ENCODE measurements at regions not wholly inside any gene's neighbourhood (a gene's known extent, or its start where the extent isn't known, plus 50 kb on each side); places are given as distances from the start of the nearest gene placed in this dataset.

DNA sequence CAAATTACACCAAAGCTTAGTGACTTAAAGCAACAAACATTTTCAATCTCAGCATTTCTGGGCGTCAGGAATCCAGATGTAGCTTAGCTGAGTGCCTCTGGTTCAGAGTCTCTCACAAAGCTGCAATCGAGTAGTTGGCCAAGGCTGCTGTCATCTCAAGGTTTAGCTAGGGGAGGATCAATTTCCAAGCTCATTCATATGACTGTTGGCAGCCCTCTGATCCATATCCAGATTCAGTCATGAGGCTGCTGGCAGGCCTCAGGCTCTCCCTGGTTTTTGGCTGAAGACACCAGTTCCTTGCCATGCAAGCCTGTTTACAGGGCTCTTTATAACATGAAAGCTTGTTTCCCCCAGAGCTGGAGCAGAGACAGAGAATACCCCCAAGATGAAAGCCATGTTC is 419.5 kb upstream of the TLE4 start:
- no peak for DNase-seq (ENCODE audit: low read depth)

GRCh38 chr9:79154806-79155205 is 417.0 kb upstream of the TLE4 start:
- H3K4me3 ChIP-seq (ENCODE audit: low read depth, low read length) = no peak overlapping the region
- no peaks in the 10 kb centered on the region for H3K27me3 ChIP-seq (ENCODE audit: control insufficient read depth, insufficient read depth, low read length)
- no peak for TF ChIP-seq CTCF (IDR thresholded peaks at IDR 0.05; ENCODE audit: insufficient read depth, low read length, poor library complexity, severe bottlenecking)
- H3K36me3 ChIP-seq (ENCODE audit: control insufficient read depth, insufficient read depth, low read length) = no peaks in the 10 kb centered on the region
- DNase-seq (ENCODE audit: low read depth) = no peak

More for the DNA sequence above, 419.5 kb upstream of the TLE4 start:
- H3K4me3 ChIP-seq (ENCODE audit: low read depth, low read length) = no peak overlapping the region
- TF ChIP-seq CTCF (IDR thresholded peaks at IDR 0.05; ENCODE audit: insufficient read depth, low read length, poor library complexity, severe bottlenecking) = no peak
- no peaks in the 10 kb centered on the region for H3K27me3 ChIP-seq (ENCODE audit: control insufficient read depth, insufficient read depth, low read length)
- no peaks in the 10 kb centered on the region for H3K36me3 ChIP-seq (ENCODE audit: control insufficient read depth, insufficient read depth, low read length)

DNA sequence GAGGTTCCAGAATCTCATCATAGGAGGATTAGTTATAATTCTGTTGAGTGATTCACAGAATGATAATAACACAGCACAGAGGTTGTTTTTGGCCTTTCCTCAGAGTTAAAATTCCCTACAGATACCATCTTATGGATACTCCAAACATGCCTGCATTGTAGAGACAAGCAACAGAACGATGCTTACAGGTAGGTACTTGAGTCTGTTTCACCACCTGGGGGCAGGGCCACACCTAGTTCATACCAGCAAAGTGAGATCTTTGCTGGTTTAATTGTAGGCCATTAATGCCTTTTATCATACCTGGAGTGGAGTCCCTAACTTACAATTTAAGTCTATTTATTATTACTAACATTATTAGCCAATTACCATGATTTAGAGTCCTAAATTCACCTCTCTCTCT is 416.5 kb upstream of the TLE4 start:
- H3K4me3 ChIP-seq (ENCODE audit: low read depth, low read length) = no peak overlapping the region
- TF ChIP-seq CTCF (IDR thresholded peaks at IDR 0.05; ENCODE audit: insufficient read depth, low read length, poor library complexity, severe bottlenecking) = no peak
- no peaks in the 10 kb centered on the region for H3K36me3 ChIP-seq (ENCODE audit: control insufficient read depth, insufficient read depth, low read length)
- no peaks in the 10 kb centered on the region for H3K27me3 ChIP-seq (ENCODE audit: control insufficient read depth, insufficient read depth, low read length)
- no peak for DNase-seq (ENCODE audit: low read depth)

DNA sequence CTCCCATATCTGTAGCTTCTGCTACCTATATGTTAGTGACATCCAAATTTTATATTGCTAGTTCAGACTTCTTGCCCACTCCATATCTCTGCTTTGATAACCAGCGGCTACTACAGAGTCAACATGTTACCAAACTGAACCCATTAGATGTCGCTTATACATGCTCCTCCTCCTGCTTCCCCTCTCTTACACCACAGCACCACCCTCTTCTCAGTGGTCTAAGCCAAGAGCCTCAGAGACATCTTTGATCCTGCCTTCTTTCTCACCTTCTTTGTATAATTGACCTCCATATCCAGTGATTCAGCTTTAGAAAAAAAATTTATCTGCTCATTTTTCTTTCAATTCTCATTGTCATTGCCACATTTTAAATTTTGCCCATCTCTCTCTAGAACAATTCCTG is 408.2 kb upstream of the TLE4 start:
- H3K36me3 ChIP-seq (ENCODE audit: control insufficient read depth, insufficient read depth, low read length) = no peaks in the 10 kb centered on the region
- H3K4me3 ChIP-seq (ENCODE audit: low read depth, low read length) = no peak overlapping the region
- DNase-seq (ENCODE audit: low read depth) = no peak
- TF ChIP-seq CTCF (IDR thresholded peaks at IDR 0.05; ENCODE audit: insufficient read depth, low read length, poor library complexity, severe bottlenecking) = no peak
- H3K27me3 ChIP-seq (ENCODE audit: control insufficient read depth, insufficient read depth, low read length) = no peaks in the 10 kb centered on the region

DNA sequence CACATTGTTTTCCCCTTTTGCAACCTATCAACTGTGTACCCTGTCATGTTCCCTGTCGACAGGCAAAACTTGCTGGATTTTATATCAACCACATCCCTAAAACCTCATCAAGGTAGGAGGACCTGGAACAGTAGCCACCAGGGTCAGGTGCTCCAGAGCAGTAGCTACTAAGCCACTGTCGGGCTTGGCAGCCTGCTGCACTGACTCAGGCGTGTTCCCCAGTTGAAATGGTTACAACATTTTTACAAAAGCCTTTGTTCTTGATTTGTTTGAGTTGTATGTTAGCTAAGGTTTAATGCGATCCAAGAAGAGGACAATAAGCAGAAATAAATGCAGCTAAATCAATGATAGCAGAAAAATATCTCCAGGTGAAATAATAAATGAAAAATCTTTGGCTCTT is 407.4 kb upstream of the TLE4 start:
- no peaks in the 10 kb centered on the region for H3K27me3 ChIP-seq (ENCODE audit: control insufficient read depth, insufficient read depth, low read length)
- no peak for DNase-seq (ENCODE audit: low read depth)
- H3K36me3 ChIP-seq (ENCODE audit: control insufficient read depth, insufficient read depth, low read length) = no peaks in the 10 kb centered on the region
- no peak overlapping the region for H3K4me3 ChIP-seq (ENCODE audit: low read depth, low read length)
- TF ChIP-seq CTCF (IDR thresholded peaks at IDR 0.05; ENCODE audit: insufficient read depth, low read length, poor library complexity, severe bottlenecking) = no peak

DNA sequence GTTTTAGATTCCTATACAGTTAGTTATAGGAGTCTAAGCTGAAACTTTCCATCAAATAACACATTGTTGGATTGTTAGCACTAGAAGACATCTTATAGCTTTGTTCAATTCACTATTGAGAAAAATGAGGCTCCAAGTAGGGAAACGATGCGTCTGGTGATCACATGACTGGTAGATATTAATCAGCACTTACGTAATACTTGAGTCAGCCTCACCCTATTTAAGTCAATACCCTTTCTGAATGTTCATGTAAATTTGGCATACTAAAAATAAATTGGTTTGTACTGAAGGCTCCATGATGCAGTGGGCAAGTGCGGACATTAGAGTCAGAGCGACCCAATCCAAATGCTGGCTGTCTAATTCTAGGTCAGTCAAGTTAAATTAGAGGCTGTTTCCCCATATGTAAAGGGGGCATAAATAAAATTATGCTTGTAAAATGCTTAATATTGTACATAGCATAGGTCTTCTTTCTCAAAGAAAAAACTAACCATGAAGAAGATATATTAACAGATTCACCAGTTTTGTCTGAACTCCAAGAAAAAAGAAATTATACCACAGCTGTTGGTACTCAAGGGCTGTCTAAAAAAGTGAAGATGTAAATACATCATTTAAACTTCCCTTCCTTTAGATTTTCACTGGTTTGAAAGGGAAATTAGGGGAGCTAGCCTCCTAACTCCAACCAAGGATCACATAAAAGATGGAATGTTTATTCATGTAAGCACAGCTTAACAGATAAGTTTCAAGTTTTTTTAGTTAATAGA is 406.6 kb upstream of the TLE4 start:
- Histone ChIP-seq H3K27me3 (ENCODE audit: control insufficient read depth, insufficient read depth, low read length) (no peaks in the 10 kb centered on the region), H3K36me3 (ENCODE audit: control insufficient read depth, insufficient read depth, low read length) (no peaks in the 10 kb centered on the region), H3K4me3 (ENCODE audit: low read depth, low read length) (no peak overlapping the region)
- no peak for TF ChIP-seq CTCF (IDR thresholded peaks at IDR 0.05; ENCODE audit: insufficient read depth, low read length, poor library complexity, severe bottlenecking)
- DNase-seq (ENCODE audit: low read depth) = no peak
